GM20431 (cell line): ENCODE measurements at regions not wholly inside any gene's neighbourhood (a gene's known extent, or its start where the extent isn't known, plus 50 kb on each side); places are given as distances from the start of the nearest gene placed in this dataset.
"Not testable (repeated sequence)": the region's sequence is repeated elsewhere in the genome, so short reads cannot be mapped to it uniquely, and the experiment has no call there.

Source experiments
- in situ Hi-C: fragments of 300-500 bp; cut with MseI, MboI; formaldehyde crosslinking; loops from one replicate; pipeline ENCODE4 v1.15.0; 2020; ENCODE audit warnings: low sequenced_read_pairs; ENCODE audit not compliant: unreplicated experiment

DNA sequence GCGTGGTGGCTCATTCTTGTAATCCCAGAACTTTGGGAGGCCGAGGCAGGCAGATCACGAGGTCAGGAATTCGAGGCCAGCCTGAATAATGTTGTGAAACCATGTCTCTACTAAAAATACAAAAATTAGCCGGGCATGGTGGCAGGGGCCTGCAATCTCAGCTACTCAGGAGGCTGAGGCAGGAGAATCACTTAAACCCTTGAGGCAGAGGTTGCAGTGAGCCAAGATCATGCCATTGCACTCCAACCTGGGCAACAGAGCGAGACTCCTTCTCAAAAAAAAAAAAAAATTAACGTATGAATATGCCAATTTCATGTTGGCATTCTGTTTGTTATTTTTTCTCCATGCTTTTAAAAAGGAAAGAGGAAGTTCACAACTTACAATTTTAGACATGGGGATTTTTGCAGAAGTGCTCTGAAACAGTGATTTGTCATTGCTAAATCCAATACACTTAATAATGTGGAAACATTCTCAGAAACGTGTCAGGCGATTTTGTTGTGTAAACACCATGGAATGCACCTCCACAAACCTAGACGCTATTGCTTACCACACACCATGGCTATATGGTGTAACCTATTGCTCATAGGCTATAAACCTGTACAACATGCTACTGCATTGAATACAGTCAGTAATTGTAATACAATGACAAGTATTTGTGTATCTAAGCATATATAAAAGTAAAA, 115.9 kb upstream of the PCDH20 start:
- in situ Hi-C loops = no loop called here

GRCh38 chr13:61519214-61519613, 103.6 kb upstream of the PCDH20 start:
- in situ Hi-C loops = not testable (repeated sequence)

GRCh38 chr13:61508936-61509335, 93.3 kb upstream of the PCDH20 start:
- in situ Hi-C loops = no loop called here

DNA sequence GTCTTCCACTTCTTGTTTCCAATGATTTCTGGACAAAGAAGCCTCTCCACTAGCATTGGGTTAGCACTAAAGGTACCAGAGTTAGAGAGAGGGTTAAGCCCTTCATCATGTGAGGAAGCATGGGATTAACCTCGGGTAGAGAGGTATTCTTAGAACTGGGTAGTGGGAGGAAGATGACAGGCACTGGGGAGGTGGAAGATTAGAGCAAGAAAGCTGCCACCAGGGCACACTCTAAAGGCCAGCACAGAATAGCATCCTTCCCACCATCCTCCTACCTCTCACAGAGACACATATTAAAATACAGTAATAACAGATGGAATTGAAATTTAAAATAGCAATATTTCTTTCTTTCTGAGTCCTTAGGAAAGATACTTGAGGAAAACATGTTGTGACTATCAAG, 84.5 kb upstream of the PCDH20 start:
- in situ Hi-C loops = no loop called here

GRCh38 chr13:61495648-61496047, 80.0 kb upstream of the PCDH20 start:
- in situ Hi-C loops = no loop called here

- in situ Hi-C loops = not testable (repeated sequence)
Measured at GRCh38 chr13:61493556-61493955, 77.9 kb upstream of the PCDH20 start.

DNA sequence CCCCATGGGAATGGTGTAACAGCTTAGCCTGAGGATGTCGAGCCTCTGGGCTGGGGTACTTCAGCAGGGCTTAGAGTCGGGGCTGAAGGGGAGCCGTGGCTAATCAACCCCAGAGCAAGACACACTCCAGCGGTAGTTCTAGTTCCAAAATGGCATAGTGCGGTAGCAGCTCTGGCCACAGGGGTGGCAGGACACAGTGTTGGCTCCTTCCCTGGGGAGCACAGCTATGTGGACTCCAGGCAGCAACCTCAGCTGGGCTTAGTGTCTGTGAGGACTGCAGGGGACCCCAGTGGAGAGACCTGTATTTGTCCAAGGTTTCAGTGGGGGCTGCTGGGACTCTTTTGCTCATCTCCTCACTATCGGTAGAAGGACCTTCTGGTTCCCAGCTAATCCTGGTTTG, 70.8 kb upstream of the PCDH20 start:
- in situ Hi-C loops = no loop called here

DNA sequence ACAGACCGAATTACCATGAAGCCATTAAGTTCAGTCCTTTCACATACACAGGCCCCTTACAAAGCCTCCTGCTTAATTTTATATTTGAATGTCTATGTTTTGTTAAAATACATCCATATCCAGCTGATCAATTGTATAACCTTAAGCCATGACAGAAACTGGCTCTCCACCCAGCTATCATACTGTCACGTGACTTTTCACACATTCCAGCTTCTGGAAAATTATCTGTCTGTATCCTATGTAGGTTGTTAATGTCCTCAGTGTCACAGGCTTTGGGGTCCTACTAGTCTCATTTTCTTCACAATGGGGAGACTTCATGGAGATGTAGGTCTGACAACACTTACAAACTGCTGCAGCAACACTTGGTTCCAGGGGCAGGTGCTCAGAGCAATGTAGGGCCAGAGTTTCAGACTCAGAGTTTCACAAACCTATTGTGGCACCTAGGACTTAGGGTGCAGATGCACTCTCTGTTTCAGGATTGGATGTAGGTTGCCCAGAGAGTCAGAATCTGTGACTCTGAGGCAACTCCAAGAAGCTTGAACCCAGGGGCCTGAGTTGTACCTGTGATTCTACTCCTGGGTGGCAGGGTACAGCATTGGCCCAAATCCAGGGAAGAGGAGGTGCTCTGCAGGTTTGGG, 69.6 kb upstream of the PCDH20 start:
- in situ Hi-C loops = no loop called here

- in situ Hi-C loops = no loop called here
Measured at GRCh38 chr13:61477619-61478018, 62.0 kb upstream of the PCDH20 start.

GRCh38 chr13:61470786-61471185, 55.1 kb upstream of the PCDH20 start:
- in situ Hi-C loops = no loop called here

DNA sequence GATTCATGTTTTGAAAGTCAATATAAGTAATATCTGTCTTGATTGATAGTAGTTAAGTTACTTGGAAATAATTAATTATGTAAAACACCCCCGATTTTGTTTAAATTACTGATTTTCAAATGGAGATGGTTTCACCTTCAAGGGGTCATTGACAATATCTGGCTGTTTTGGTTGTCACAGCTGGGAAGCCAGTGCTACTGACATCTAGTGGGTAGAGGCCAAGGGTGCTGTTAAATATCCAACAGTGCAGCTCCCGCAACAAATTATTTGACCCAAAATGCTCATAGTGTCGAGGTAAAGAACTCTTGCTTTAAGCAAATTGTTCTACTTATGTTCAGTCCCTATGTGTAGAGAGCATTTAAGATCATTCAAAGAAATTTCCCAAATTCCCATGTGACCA, 50.6 kb upstream of the PCDH20 start:
- in situ Hi-C loops = no loop called here
